GM12892 (cell line): ENCODE measurements at regions not wholly inside any gene's neighbourhood (a gene's known extent, or its start where the extent isn't known, plus 50 kb on each side); places are given as distances from the start of the nearest gene placed in this dataset.

Experiments
- DNase-seq: peaks from one replicate; pipeline ENCODE4 v3.0.0; 2011; ENCODE audit not compliant: insufficient read length
- FAIRE-seq: peaks from 2 replicates; lab custom pipeline; 2011; peaks lifted over from hg19 to GRCh38; lab: Jason Lieb, UNC
- POLR2A ChIP-seq: IDR thresholded peaks from 2 replicates; pipeline ENCODE4 v1.6.1; 2011; ENCODE audit warnings: low read depth, low read length, control low read depth
- POLR2AphosphoS5 ChIP-seq: IDR thresholded peaks from 2 replicates; pipeline ENCODE4 v1.6.1; 2011; ENCODE audit warnings: low read depth, low read length, control low read depth
- TAF1 ChIP-seq: IDR thresholded peaks from 2 replicates; pipeline ENCODE4 v1.6.1; 2011; ENCODE audit warnings: low read depth, mild to moderate bottlenecking, control low read depth, low read length, borderline replicate concordance

- DNase-seq (no peak), FAIRE-seq (no peak)
- TF ChIP-seq POLR2AphosphoS5, result no peak
- no peak for TF ChIP-seq POLR2A
- no peak for TF ChIP-seq TAF1
Measured at GRCh38 chr2:83961512-83961911, 497.6 kb downstream of the SUCLG1 start.

GRCh38 chr2:83960371-83960770 lies 498.7 kb downstream of the SUCLG1 start:
- TF ChIP-seq TAF1, result no peak
- no peak for TF ChIP-seq POLR2AphosphoS5
- no peak for TF ChIP-seq POLR2A
- FAIRE-seq (no peak), DNase-seq (no peak)

- TF ChIP-seq POLR2A, result no peak
- no peak for TF ChIP-seq TAF1
- no peak for TF ChIP-seq POLR2AphosphoS5
- FAIRE-seq (no peak), DNase-seq (no peak)
Measured at GRCh38 chr2:83959266-83959665, 499.8 kb downstream of the SUCLG1 start.

GRCh38 chr2:83956991-83957390 lies 502.1 kb downstream of the SUCLG1 start:
- no peak for TF ChIP-seq POLR2AphosphoS5
- TF ChIP-seq TAF1, result no peak
- no peak for TF ChIP-seq POLR2A
- DNase-seq (no peak), FAIRE-seq (no peak)

GRCh38 chr2:83953697-83954096 lies 505.4 kb downstream of the SUCLG1 start:
- FAIRE-seq (no peak), DNase-seq (no peak)
- TF ChIP-seq POLR2A, result no peak
- no peak for TF ChIP-seq TAF1
- no peak for TF ChIP-seq POLR2AphosphoS5

GRCh38 chr2:83951378-83951947 lies 507.6 kb downstream of the SUCLG1 start:
- DNase-seq (no peak), FAIRE-seq (no peak)
- TF ChIP-seq TAF1 (no peak), POLR2A (no peak), POLR2AphosphoS5 (no peak)

GRCh38 chr2:83949361-83949760 lies 509.7 kb downstream of the SUCLG1 start:
- no peak for DNase-seq
- FAIRE-seq, result no peak
- TF ChIP-seq POLR2A, result no peak
- TF ChIP-seq TAF1, result no peak
- no peak for TF ChIP-seq POLR2AphosphoS5

- FAIRE-seq (no peak), DNase-seq (no peak)
- no peak for TF ChIP-seq POLR2AphosphoS5
- TF ChIP-seq TAF1, result no peak
- no peak for TF ChIP-seq POLR2A
Measured at GRCh38 chr2:83944191-83944590, 514.9 kb downstream of the SUCLG1 start.

GRCh38 chr2:83943265-83943664 lies 515.8 kb downstream of the SUCLG1 start:
- no peak for DNase-seq
- TF ChIP-seq POLR2AphosphoS5 (no peak), POLR2A (no peak), TAF1 (no peak)
- FAIRE-seq, result no peak

GRCh38 chr2:83941886-83942285 lies 517.2 kb downstream of the SUCLG1 start:
- no peak for FAIRE-seq
- TF ChIP-seq TAF1 (no peak), POLR2AphosphoS5 (no peak), POLR2A (no peak)
- no peak for DNase-seq

GRCh38 chr2:83933749-83934148 lies 525.3 kb downstream of the SUCLG1 start:
- DNase-seq (no peak), FAIRE-seq (no peak)
- TF ChIP-seq POLR2AphosphoS5 (no peak), TAF1 (no peak), POLR2A (no peak)

- no peak for FAIRE-seq
- DNase-seq, result no peak
- TF ChIP-seq TAF1 (no peak), POLR2AphosphoS5 (no peak), POLR2A (no peak)
Measured at GRCh38 chr2:83923531-83923930, 535.5 kb downstream of the SUCLG1 start.

- no peak for FAIRE-seq
- DNase-seq, result no peak
- TF ChIP-seq POLR2AphosphoS5 (no peak), POLR2A (no peak), TAF1 (no peak)
Measured at GRCh38 chr2:83916559-83916958, 542.5 kb downstream of the SUCLG1 start.
